Activated naive CD8-positive, alpha-beta T cell treated with anti-CD3 and anti-CD28 coated beads, Interleukin-2, amount 10 ng/mL, durations not matched to agents 7 days and 5 days (primary cell): ENCODE measurements at regions not wholly inside any gene's neighbourhood (a gene's known extent, or its start where the extent isn't known, plus 50 kb on each side); places are given as distances from the start of the nearest gene placed in this dataset.
"Not testable (repeated sequence)": the region's sequence is repeated elsewhere in the genome, so short reads cannot be mapped to it uniquely, and the experiment has no call there.

Experiments
- ATAC-seq: fragments of 150-1000 bp; cut with Tn5 transposase; one replicate; pipeline ENCODE4 v1.10.0; 2021; ENCODE audit warnings: low read depth, moderate library complexity
- POLR2A ChIA-PET: fragments of 350-600 bp; sonication (Branson Sonifier 250); formaldehyde crosslinking; loops from one replicate; lab custom pipeline; 2021; ENCODE audit warnings: antibody characterized with exemption; lab: Charles Lee
- DNase-seq: peaks from one replicate; pipeline ENCODE4 v3.0.0; 2021
- H3K27ac Mint-ChIP-seq: one replicate; pipeline ENCODE4 v1.8.0; 2022; ENCODE audit warnings: mild to moderate bottlenecking, mixed read lengths
- H3K27me3 Mint-ChIP-seq: one replicate; pipeline ENCODE4 v1.8.0; 2022; ENCODE audit warnings: mild to moderate bottlenecking, moderate library complexity, mixed read lengths
- H3K36me3 Mint-ChIP-seq: one replicate; pipeline ENCODE4 v1.8.0; 2021; ENCODE audit warnings: mild to moderate bottlenecking, mixed read lengths
- H3K4me1 Mint-ChIP-seq: one replicate; pipeline ENCODE4 v1.8.0; 2021; ENCODE audit warnings: mixed read lengths
- H3K4me3 Mint-ChIP-seq: one replicate; pipeline ENCODE4 v1.8.0; 2022; ENCODE audit warnings: mild to moderate bottlenecking, moderate library complexity, mixed read lengths
- H3K9me3 Mint-ChIP-seq: one replicate; pipeline ENCODE4 v1.8.0; 2021; ENCODE audit warnings: mixed read lengths

- ATAC-seq = no peak
- H3K36me3 Mint-ChIP-seq = no peaks in the 10 kb centered on the region
- no peak overlapping the region for H3K27ac Mint-ChIP-seq
- POLR2A ChIA-PET = no interaction called here
- no peak for DNase-seq
- peaks cover 2% of the 10 kb centered on the region for H3K27me3 Mint-ChIP-seq
- no peak overlapping the region for H3K4me3 Mint-ChIP-seq
- H3K4me1 Mint-ChIP-seq = no peaks in the 10 kb centered on the region
- H3K9me3 Mint-ChIP-seq = no peaks in the 10 kb centered on the region
Measured at GRCh38 chr7:13109201-13109600, 421.8 kb downstream of the ARL4A start.

GRCh38 chr7:13110107-13110506 lies 422.7 kb downstream of the ARL4A start:
- Mint-ChIP-seq H3K27ac (no peak overlapping the region), H3K36me3 (no peaks in the 10 kb centered on the region), H3K4me1 (no peaks in the 10 kb centered on the region), H3K27me3 (peaks cover 2% of the 10 kb centered on the region), H3K4me3 (no peak overlapping the region), H3K9me3 (no peaks in the 10 kb centered on the region)
- no peak for ATAC-seq
- DNase-seq = no peak
- POLR2A ChIA-PET = no interaction called here

GRCh38 chr7:13111230-13111629 lies 423.8 kb downstream of the ARL4A start:
- POLR2A ChIA-PET = no interaction called here

DNA sequence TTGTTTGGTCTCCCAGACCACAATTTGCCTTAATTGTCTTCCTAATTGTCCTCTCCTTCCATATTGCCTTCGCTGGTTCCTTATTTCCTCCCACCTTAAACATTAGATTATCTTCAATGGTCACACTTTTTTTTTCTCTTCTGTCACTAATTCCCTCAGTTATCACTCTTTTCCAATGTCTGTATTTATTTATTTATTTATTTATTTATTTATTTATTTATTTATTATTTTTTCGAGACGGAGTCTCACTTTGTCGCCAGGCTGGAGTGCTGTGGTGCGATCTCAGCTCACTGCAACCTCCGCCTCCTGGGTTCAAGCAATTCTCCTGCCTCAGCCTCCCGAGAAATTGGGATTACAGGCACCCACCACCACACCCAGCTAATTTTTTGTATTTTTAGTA lies 426.8 kb downstream of the ARL4A start:
- H3K27ac Mint-ChIP-seq, ATAC-seq, H3K4me3 Mint-ChIP-seq, POLR2A ChIA-PET, H3K4me1 Mint-ChIP-seq, H3K9me3 Mint-ChIP-seq, H3K27me3 Mint-ChIP-seq, H3K36me3 Mint-ChIP-seq, DNase-seq: not testable (repeated sequence)

More at GRCh38 chr7:13111230-13111629, 423.8 kb downstream of the ARL4A start:
- Mint-ChIP-seq H3K9me3 (no peaks in the 10 kb centered on the region), H3K4me1 (no peaks in the 10 kb centered on the region), H3K4me3 (no peak overlapping the region), H3K27me3 (no peaks in the 10 kb centered on the region), H3K27ac (no peak overlapping the region), H3K36me3 (no peaks in the 10 kb centered on the region)
- DNase-seq = no peak
- ATAC-seq = no peak

DNA sequence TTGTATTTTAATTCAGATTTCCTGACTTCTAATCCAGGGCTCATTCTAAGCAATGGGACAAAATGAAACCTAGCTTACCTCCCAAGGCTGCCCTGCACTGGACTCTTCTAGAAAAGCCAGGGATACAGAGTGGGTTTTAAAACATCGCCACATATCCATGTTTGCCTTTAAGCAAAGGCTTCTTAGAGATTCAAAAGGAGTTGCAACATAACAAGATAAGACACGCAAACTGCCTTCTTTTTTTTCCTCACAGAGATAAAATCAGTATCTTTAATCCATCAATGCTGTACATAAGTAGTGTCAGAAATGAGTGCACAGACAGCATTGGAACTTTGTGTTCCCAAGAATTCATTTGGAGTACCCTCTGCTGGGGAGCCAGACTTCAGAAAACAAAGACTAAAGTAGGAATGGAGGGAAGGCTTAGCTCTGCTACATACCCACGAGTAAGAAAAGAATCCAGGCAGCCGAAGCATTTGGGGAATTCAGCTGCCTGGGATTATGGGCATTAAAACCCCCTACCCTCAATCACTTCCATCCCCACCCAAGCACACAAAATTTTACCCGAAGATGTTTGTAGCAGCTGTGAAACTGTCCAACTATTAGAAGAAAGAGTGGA lies 427.8 kb downstream of the ARL4A start:
- DNase-seq (no peak), ATAC-seq (no peak)
- Mint-ChIP-seq H3K4me3 (no peak overlapping the region), H3K4me1 (no peaks in the 10 kb centered on the region), H3K27me3 (no peaks in the 10 kb centered on the region), H3K27ac (no peak overlapping the region), H3K36me3 (no peaks in the 10 kb centered on the region), H3K9me3 (no peaks in the 10 kb centered on the region)
- POLR2A ChIA-PET = no interaction called here

GRCh38 chr7:13115855-13116254 lies 428.4 kb downstream of the ARL4A start:
- no peaks in the 10 kb centered on the region for H3K36me3 Mint-ChIP-seq

GRCh38 chr7:13117103-13117502 lies 429.7 kb downstream of the ARL4A start:
- no peaks in the 10 kb centered on the region for H3K4me1 Mint-ChIP-seq
- POLR2A ChIA-PET = no interaction called here
- H3K9me3 Mint-ChIP-seq = no peaks in the 10 kb centered on the region
- ATAC-seq = no peak
- H3K27ac Mint-ChIP-seq = no peak overlapping the region
- no peaks in the 10 kb centered on the region for H3K36me3 Mint-ChIP-seq
- H3K27me3 Mint-ChIP-seq = no peaks in the 10 kb centered on the region
- DNase-seq = no peak
- H3K4me3 Mint-ChIP-seq = no peak overlapping the region

More at GRCh38 chr7:13115855-13116254, 428.4 kb downstream of the ARL4A start:
- no peaks in the 10 kb centered on the region for H3K27me3 Mint-ChIP-seq
- DNase-seq (no peak), ATAC-seq (no peak)
- H3K27ac Mint-ChIP-seq = no peak overlapping the region
- H3K4me1 Mint-ChIP-seq = no peaks in the 10 kb centered on the region
- no peak overlapping the region for H3K4me3 Mint-ChIP-seq
- no peaks in the 10 kb centered on the region for H3K9me3 Mint-ChIP-seq
- POLR2A ChIA-PET = no interaction called here

DNA sequence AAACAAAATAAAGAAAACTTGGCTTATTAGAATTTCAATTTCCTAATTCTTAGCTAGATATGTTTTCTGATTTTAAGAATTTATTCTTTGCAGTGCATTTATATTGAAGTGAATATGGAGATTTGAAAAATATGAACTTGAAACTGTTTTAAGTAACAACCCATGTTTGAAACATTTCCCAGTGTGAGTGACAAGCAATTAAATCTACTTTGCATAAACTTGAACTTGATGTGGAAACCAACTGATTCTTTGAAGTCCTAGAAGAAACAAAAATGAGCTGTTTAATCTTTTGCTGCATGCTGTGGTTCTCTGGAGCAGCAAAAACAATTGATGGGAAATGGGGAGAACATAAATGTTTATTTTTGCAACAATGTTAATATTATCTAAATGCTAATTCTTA lies 430.2 kb downstream of the ARL4A start:
- no peaks in the 10 kb centered on the region for H3K9me3 Mint-ChIP-seq
- no peaks in the 10 kb centered on the region for H3K36me3 Mint-ChIP-seq
- POLR2A ChIA-PET = no interaction called here
- no peak for DNase-seq
- H3K27me3 Mint-ChIP-seq = no peaks in the 10 kb centered on the region
- H3K27ac Mint-ChIP-seq = no peak overlapping the region
- ATAC-seq = no peak
- H3K4me1 Mint-ChIP-seq = no peaks in the 10 kb centered on the region
- H3K4me3 Mint-ChIP-seq = no peak overlapping the region

DNA sequence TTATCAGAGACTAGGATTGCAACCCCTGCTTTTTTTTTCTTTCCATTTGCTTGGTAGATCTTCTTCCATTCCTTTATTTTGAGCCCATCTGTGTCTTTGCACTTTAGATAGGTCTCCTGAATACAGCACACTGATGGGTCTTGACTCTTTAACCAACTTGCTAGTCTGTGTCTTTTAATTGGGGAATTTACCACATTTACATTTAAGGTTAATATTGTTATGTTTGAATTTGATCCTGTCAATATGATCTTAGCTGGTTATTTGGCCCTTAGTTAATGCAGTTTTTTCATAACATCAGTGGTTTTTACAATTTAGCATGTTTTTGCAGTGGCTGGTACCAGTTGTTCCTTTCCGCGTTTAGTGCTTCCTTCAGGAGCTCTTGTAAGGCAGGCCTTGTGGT lies 437.2 kb downstream of the ARL4A start:
- not testable (repeated sequence) for H3K27me3 Mint-ChIP-seq

GRCh38 chr7:13126347-13126746 lies 438.9 kb downstream of the ARL4A start:
- Mint-ChIP-seq H3K9me3 (peaks cover 7% of the 10 kb centered on the region), H3K27ac (no peak overlapping the region), H3K4me1 (no peaks in the 10 kb centered on the region), H3K27me3 (no peaks in the 10 kb centered on the region), H3K4me3 (no peak overlapping the region), H3K36me3 (no peaks in the 10 kb centered on the region)
- DNase-seq = no peak
- ATAC-seq = no peak
- POLR2A ChIA-PET = no interaction called here

More for the DNA sequence above, 437.2 kb downstream of the ARL4A start:
- H3K27ac Mint-ChIP-seq, H3K36me3 Mint-ChIP-seq, H3K4me1 Mint-ChIP-seq, H3K9me3 Mint-ChIP-seq, H3K4me3 Mint-ChIP-seq, POLR2A ChIA-PET, DNase-seq, ATAC-seq: not testable (repeated sequence)

DNA sequence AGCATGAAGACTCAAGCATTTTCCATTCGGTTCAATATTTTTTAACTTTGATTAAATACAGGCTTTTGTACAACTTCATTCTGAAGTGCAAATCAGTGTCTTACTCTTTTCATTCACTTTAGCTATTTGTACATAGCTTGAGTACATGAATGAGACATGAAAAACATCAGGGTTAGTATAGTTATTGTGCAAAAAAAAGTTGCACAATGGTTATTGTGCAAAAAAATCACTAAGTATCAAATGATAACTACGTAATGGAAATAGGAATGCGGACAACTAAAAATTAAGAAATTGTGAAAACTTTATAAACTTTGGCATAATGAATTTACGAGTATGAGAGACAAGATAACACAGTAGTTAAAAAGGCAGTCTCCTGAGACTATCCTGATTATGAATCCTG lies 442.9 kb downstream of the ARL4A start:
- Mint-ChIP-seq H3K4me3 (no peak overlapping the region), H3K27me3 (no peaks in the 10 kb centered on the region), H3K4me1 (no peaks in the 10 kb centered on the region), H3K36me3 (no peaks in the 10 kb centered on the region), H3K27ac (no peak overlapping the region), H3K9me3 (no peaks in the 10 kb centered on the region)
- DNase-seq (no peak), ATAC-seq (no peak)
- POLR2A ChIA-PET = no interaction called here

GRCh38 chr7:13130906-13131305 lies 443.5 kb downstream of the ARL4A start:
- H3K4me1 Mint-ChIP-seq, H3K27me3 Mint-ChIP-seq, POLR2A ChIA-PET, H3K9me3 Mint-ChIP-seq, ATAC-seq, H3K27ac Mint-ChIP-seq, H3K36me3 Mint-ChIP-seq, DNase-seq, H3K4me3 Mint-ChIP-seq: not testable (repeated sequence)

DNA sequence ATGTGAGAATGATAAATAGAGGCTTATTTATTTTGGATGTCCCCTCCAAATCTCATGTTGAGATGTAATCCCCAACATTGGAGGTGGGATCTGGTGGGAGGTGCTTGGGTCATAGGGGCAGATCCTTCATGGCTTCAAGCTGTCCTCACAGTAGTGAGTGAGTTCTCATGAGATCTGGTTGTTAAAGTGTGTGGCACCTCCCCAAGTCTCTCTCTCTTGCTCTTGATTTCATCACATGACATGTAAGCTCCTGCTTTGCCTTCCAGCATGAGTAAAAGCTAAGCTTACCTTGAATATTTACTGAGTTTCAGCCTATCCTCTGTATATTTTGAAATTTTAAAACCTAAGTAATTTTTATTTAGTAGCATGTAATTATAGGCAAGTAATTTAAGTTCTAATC lies 444.9 kb downstream of the ARL4A start:
- H3K4me3 Mint-ChIP-seq = no peak overlapping the region
- DNase-seq (no peak), ATAC-seq (no peak)
- no peak overlapping the region for H3K27ac Mint-ChIP-seq
- no peaks in the 10 kb centered on the region for H3K4me1 Mint-ChIP-seq
- peaks cover 2% of the 10 kb centered on the region for H3K9me3 Mint-ChIP-seq
- POLR2A ChIA-PET = no interaction called here
- no peaks in the 10 kb centered on the region for H3K27me3 Mint-ChIP-seq
- H3K36me3 Mint-ChIP-seq = no peaks in the 10 kb centered on the region

DNA sequence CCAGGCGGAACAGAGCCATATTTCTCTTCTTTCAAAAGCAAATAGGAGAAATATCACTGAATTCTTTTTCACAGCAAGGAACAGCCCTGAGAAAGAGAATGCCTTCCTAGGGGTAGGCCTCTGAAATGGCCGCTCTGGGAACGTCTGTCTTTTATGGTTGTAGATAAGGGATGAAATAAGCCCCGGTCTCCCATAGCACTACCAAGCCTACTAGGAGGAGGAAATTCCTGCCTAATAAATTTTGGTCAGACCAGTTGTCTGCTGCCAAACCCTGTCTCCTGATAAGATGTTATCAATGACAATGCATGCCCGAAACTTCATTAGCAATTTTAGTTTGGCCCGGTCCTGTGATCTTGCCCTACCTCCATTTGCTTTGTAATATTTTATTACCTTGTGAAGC lies 448.9 kb downstream of the ARL4A start:
- H3K27me3 Mint-ChIP-seq, H3K27ac Mint-ChIP-seq, H3K9me3 Mint-ChIP-seq, DNase-seq, H3K4me3 Mint-ChIP-seq, H3K4me1 Mint-ChIP-seq, H3K36me3 Mint-ChIP-seq, ATAC-seq, POLR2A ChIA-PET: not testable (repeated sequence)

DNA sequence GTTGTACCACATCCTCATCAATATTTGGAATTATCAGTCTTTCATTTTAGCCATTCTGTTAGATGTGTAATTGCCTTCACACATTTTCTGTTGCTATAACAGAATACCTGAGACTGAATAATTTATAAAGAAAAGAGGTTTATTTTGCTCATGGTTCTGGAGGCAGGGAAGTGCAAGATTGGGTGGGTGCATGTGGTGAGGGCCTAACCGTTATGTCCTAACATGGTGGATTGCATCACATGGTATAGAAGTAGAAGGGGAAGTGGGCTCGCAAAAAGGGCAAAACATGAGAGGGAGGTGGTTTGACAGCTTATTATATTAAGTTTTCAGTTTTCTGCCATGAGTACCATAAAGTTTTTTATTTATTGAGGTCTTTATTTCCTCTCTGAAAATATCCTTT lies 452.0 kb downstream of the ARL4A start:
- POLR2A ChIA-PET = no interaction called here
- Mint-ChIP-seq H3K36me3 (no peaks in the 10 kb centered on the region), H3K27me3 (no peaks in the 10 kb centered on the region), H3K9me3 (peaks cover 2% of the 10 kb centered on the region), H3K27ac (no peak overlapping the region), H3K4me1 (no peaks in the 10 kb centered on the region), H3K4me3 (no peak overlapping the region)
- ATAC-seq = no peak
- no peak for DNase-seq
